OCI-LY7 (cell line): ENCODE measurements at regions not wholly inside any gene's neighbourhood (a gene's known extent, or its start where the extent isn't known, plus 50 kb on each side); places are given as distances from the start of the nearest gene placed in this dataset.

Experiments used
- EZH2phosphoT487 ChIP-seq: fragments of 200-600 bp; sonication (generic); IDR thresholded peaks from 2 replicates; pipeline ENCODE4 v1.6.1; 2018; ENCODE audit warnings: low read depth, borderline replicate concordance, mild to moderate bottlenecking, mixed run types, antibody characterized with exemption, low read length, moderate library complexity, mixed read lengths
- TF ChIP-seq, protein P1 (sequence below): fragments of 200-600 bp; sonication (generic); conservative IDR thresholded peaks from 2 replicates; pipeline ENCODE4 v1.5.1; 2014; ENCODE audit warnings: mild to moderate bottlenecking, antibody characterized with exemption, low read length, moderate library complexity, mixed read lengths

DNA sequence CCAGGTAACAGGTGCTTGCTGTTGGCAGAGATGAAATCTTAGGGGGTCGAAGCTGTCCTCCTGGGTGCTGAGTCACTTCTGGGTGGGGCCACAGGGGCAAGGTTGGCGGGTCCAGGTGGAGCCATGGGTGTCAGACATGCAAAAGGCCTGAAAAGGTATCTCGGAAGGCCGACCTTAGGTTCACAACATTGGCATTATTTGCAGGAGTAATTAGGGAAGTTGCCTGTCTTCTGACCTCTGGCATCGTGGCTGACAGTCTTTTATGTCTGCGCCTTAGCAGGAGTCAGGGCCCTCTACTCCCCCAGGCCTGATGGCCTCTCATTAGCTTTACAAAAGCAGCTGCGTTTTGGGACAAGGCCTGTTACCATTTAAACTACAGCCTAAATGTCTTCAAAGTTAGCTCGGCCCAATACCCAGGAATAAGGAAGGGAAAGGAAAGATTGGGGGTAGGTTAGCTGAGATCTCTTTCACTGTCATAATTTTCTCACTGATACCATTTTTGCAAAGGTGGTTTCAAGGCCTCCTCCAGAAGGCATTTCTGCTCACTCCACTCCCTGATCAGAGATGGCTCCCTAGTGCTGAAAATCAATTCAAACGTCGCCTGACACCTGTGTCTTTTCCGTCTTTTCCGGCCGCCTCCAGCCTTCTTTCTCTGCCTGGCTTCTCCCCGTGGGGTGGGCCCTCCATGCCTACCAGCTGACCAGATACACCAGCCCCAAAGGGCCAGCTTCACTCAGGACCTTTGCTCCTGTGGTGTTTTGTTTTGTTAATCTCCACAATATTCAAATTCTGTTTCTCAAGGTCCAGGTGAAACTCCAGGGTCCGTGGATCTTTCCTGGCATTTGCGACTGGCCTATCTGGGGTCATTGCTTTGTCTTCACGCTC is 90.8 kb downstream of the RHOB start:
- TF ChIP-seq, protein P1, sequence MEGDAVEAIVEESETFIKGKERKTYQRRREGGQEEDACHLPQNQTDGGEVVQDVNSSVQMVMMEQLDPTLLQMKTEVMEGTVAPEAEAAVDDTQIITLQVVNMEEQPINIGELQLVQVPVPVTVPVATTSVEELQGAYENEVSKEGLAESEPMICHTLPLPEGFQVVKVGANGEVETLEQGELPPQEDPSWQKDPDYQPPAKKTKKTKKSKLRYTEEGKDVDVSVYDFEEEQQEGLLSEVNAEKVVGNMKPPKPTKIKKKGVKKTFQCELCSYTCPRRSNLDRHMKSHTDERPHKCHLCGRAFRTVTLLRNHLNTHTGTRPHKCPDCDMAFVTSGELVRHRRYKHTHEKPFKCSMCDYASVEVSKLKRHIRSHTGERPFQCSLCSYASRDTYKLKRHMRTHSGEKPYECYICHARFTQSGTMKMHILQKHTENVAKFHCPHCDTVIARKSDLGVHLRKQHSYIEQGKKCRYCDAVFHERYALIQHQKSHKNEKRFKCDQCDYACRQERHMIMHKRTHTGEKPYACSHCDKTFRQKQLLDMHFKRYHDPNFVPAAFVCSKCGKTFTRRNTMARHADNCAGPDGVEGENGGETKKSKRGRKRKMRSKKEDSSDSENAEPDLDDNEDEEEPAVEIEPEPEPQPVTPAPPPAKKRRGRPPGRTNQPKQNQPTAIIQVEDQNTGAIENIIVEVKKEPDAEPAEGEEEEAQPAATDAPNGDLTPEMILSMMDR, result no peak
- TF ChIP-seq EZH2phosphoT487, result no peak
